ENCODE measurements at regions not wholly inside any gene's neighbourhood (a gene's known extent, or its start where the extent isn't known, plus 50 kb on each side); places are given as distances from the start of the nearest gene placed in this dataset.

DNA sequence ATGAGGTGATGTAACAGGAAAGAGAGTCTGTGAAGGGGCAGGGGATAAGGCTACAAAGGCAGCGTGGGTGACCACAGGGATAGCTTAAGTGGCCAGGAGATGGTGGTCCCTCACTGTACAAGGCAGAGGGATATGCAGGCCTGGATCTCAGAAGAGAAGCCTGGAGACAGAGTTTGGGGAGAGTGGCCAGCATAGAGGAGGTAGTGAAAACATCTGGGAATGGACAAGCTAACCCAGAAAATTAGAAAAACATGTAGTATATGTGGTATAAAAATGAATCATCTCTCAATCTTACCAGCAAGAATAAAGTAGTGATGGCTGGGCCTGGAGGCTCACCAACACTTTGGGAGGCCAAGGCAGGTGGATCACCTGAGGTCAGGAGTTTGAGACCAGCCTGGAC, 349.2 kb upstream of the KLF4 start:
- no CpG with 5 or more reads among the region's 1 CpG for WGBS (ENCODE audit: extremely low coverage, insufficient coverage, insufficient read length)
- no peak overlapping the region for H3K18ac ChIP-seq (ENCODE audit: low read length)
- no peak overlapping the region for H2BK5ac ChIP-seq (ENCODE audit: low read depth, low read length, poor library complexity)
- no peaks in the 10 kb centered on the region for H3K36me3 ChIP-seq (ENCODE audit: control insufficient read depth in 1 of 2, insufficient read depth in 2 of 2, low read length in 2 of 2)
- H4K8ac ChIP-seq (ENCODE audit: low read depth, low read length), result no peak overlapping the region
- H3K79me2 ChIP-seq (ENCODE audit: control insufficient read depth, insufficient read depth, low read length, poor library complexity), result no peaks in the 10 kb centered on the region
- DNase-seq, result no peak
- no peak overlapping the region for H3K23ac ChIP-seq (ENCODE audit: low read length)
- no peak overlapping the region for H4K12ac ChIP-seq (ENCODE audit: low read depth, low read length)
- no peak overlapping the region for H3K4ac ChIP-seq (ENCODE audit: low read depth, low read length)
- no peaks in the 10 kb centered on the region for H3K9me3 ChIP-seq (ENCODE audit: insufficient read depth, low read depth, low read length)
- H2BK120ac ChIP-seq (ENCODE audit: insufficient read depth, low read length, poor library complexity), result no peak overlapping the region
- H3K4me1 ChIP-seq (ENCODE audit: control insufficient read depth in 1 of 2, insufficient read depth in 2 of 2, low read length in 2 of 2), result no peaks in the 10 kb centered on the region
- no peak overlapping the region for H3K27ac ChIP-seq (ENCODE audit: low read depth, low read length)
- no peak overlapping the region for H3K14ac ChIP-seq (ENCODE audit: low read length)
- no peak overlapping the region for H2AFZ ChIP-seq (ENCODE audit: insufficient read depth, low read length, poor library complexity)
- H2BK12ac ChIP-seq (ENCODE audit: low read length), result no peak overlapping the region
- no peak overlapping the region for H3K4me3 ChIP-seq (ENCODE audit: low read depth, low read length)
- no peaks in the 10 kb centered on the region for H3K79me1 ChIP-seq (ENCODE audit: low read length)
- no peak overlapping the region for H3K4me2 ChIP-seq (ENCODE audit: low read length)
- no peak overlapping the region for H3K9ac ChIP-seq (ENCODE audit: low read length)
- no peaks in the 10 kb centered on the region for H3K27me3 ChIP-seq (ENCODE audit: insufficient read depth, low read length)
- no peak overlapping the region for H2AK5ac ChIP-seq (ENCODE audit: low read length)
- H4K91ac ChIP-seq (ENCODE audit: low read depth, low read length), result no peak overlapping the region

DNA sequence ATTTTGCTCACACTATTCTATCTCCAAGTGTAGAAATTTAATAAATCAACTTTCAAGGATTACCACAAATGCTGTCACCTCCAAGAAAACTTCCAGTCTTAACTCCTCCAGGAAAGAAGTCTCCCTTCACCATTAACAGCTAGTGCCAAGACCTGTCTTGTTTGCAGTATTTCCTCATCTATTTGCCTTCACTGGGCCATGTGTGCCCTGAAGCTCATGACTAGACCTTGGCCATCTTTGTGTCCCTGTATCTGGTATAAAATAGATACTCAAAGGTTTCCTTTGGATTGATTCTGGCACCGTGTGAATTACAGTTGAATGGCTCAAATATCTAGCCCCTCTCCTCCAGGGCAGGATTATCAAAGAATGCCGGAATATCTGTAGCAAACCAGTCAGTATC, 346.7 kb upstream of the KLF4 start:
- Histone ChIP-seq H3K9ac (ENCODE audit: low read length) (no peak overlapping the region), H3K23ac (ENCODE audit: low read length) (no peak overlapping the region), H2AFZ (ENCODE audit: insufficient read depth, low read length, poor library complexity) (no peak overlapping the region), H3K9me3 (ENCODE audit: insufficient read depth, low read depth, low read length) (no peaks in the 10 kb centered on the region), H2AK5ac (ENCODE audit: low read length) (no peak overlapping the region), H3K4me3 (ENCODE audit: low read depth, low read length) (no peak overlapping the region), H3K4ac (ENCODE audit: low read depth, low read length) (no peak overlapping the region), H3K4me1 (ENCODE audit: control insufficient read depth in 1 of 2, insufficient read depth in 2 of 2, low read length in 2 of 2) (no peaks in the 10 kb centered on the region), H2BK12ac (ENCODE audit: low read length) (no peak overlapping the region), H3K27ac (ENCODE audit: low read depth, low read length) (no peak overlapping the region), H2BK120ac (ENCODE audit: insufficient read depth, low read length, poor library complexity) (no peak overlapping the region), H3K27me3 (ENCODE audit: insufficient read depth, low read length) (no peaks in the 10 kb centered on the region), H3K79me1 (ENCODE audit: low read length) (no peaks in the 10 kb centered on the region), H3K4me2 (ENCODE audit: low read length) (no peak overlapping the region), H4K12ac (ENCODE audit: low read depth, low read length) (no peak overlapping the region), H4K91ac (ENCODE audit: low read depth, low read length) (no peak overlapping the region), H3K18ac (ENCODE audit: low read length) (no peak overlapping the region), H3K14ac (ENCODE audit: low read length) (no peak overlapping the region), H3K79me2 (ENCODE audit: control insufficient read depth, insufficient read depth, low read length, poor library complexity) (no peaks in the 10 kb centered on the region), H2BK5ac (ENCODE audit: low read depth, low read length, poor library complexity) (no peak overlapping the region), H4K8ac (ENCODE audit: low read depth, low read length) (no peak overlapping the region), H3K36me3 (ENCODE audit: control insufficient read depth in 1 of 2, insufficient read depth in 2 of 2, low read length in 2 of 2) (no peaks in the 10 kb centered on the region)
- WGBS (ENCODE audit: extremely low coverage, insufficient coverage, insufficient read length), result no CpG with 5 or more reads among the region's 2 CpGs
- DNase-seq, result no peak

- no peak overlapping the region for H3K18ac ChIP-seq (ENCODE audit: low read length)
- H3K4me2 ChIP-seq (ENCODE audit: low read length), result no peak overlapping the region
- H3K27ac ChIP-seq (ENCODE audit: low read depth, low read length), result no peak overlapping the region
- H2AFZ ChIP-seq (ENCODE audit: insufficient read depth, low read length, poor library complexity), result no peak overlapping the region
- no peak overlapping the region for H3K4ac ChIP-seq (ENCODE audit: low read depth, low read length)
- H2AK5ac ChIP-seq (ENCODE audit: low read length), result no peak overlapping the region
- H3K36me3 ChIP-seq (ENCODE audit: control insufficient read depth in 1 of 2, insufficient read depth in 2 of 2, low read length in 2 of 2), result no peaks in the 10 kb centered on the region
- no peak overlapping the region for H3K9ac ChIP-seq (ENCODE audit: low read length)
- H2BK12ac ChIP-seq (ENCODE audit: low read length), result no peak overlapping the region
- H4K8ac ChIP-seq (ENCODE audit: low read depth, low read length), result no peak overlapping the region
- no peak overlapping the region for H3K23ac ChIP-seq (ENCODE audit: low read length)
- H3K4me1 ChIP-seq (ENCODE audit: control insufficient read depth in 1 of 2, insufficient read depth in 2 of 2, low read length in 2 of 2), result no peaks in the 10 kb centered on the region
- no peak overlapping the region for H2BK120ac ChIP-seq (ENCODE audit: insufficient read depth, low read length, poor library complexity)
- H3K27me3 ChIP-seq (ENCODE audit: insufficient read depth, low read length), result no peaks in the 10 kb centered on the region
- no CpG with 5 or more reads among the region's 4 CpGs for WGBS (ENCODE audit: extremely low coverage, insufficient coverage, insufficient read length)
- no peak overlapping the region for H4K91ac ChIP-seq (ENCODE audit: low read depth, low read length)
- H2BK5ac ChIP-seq (ENCODE audit: low read depth, low read length, poor library complexity), result no peak overlapping the region
- no peaks in the 10 kb centered on the region for H3K79me2 ChIP-seq (ENCODE audit: control insufficient read depth, insufficient read depth, low read length, poor library complexity)
- H3K9me3 ChIP-seq (ENCODE audit: insufficient read depth, low read depth, low read length), result no peaks in the 10 kb centered on the region
- no peak for DNase-seq
- H3K79me1 ChIP-seq (ENCODE audit: low read length), result no peaks in the 10 kb centered on the region
- H3K4me3 ChIP-seq (ENCODE audit: low read depth, low read length), result no peak overlapping the region
- H4K12ac ChIP-seq (ENCODE audit: low read depth, low read length), result no peak overlapping the region
- no peak overlapping the region for H3K14ac ChIP-seq (ENCODE audit: low read length)
Observed at GRCh38 chr9:107833295-107833694, 343.7 kb upstream of the KLF4 start.

- Histone ChIP-seq H3K36me3 (ENCODE audit: control insufficient read depth in 1 of 2, insufficient read depth in 2 of 2, low read length in 2 of 2) (no peaks in the 10 kb centered on the region), H3K9ac (ENCODE audit: low read length) (no peak overlapping the region), H3K18ac (ENCODE audit: low read length) (no peak overlapping the region), H4K91ac (ENCODE audit: low read depth, low read length) (no peak overlapping the region), H3K23ac (ENCODE audit: low read length) (no peak overlapping the region), H3K79me1 (ENCODE audit: low read length) (no peaks in the 10 kb centered on the region), H2BK5ac (ENCODE audit: low read depth, low read length, poor library complexity) (no peak overlapping the region), H2AFZ (ENCODE audit: insufficient read depth, low read length, poor library complexity) (no peak overlapping the region), H2BK120ac (ENCODE audit: insufficient read depth, low read length, poor library complexity) (no peak overlapping the region), H3K4me1 (ENCODE audit: control insufficient read depth in 1 of 2, insufficient read depth in 2 of 2, low read length in 2 of 2) (no peaks in the 10 kb centered on the region), H3K4me2 (ENCODE audit: low read length) (no peak overlapping the region), H3K27ac (ENCODE audit: low read depth, low read length) (no peak overlapping the region), H3K79me2 (ENCODE audit: control insufficient read depth, insufficient read depth, low read length, poor library complexity) (no peaks in the 10 kb centered on the region), H3K14ac (ENCODE audit: low read length) (no peak overlapping the region), H3K9me3 (ENCODE audit: insufficient read depth, low read depth, low read length) (no peaks in the 10 kb centered on the region), H4K12ac (ENCODE audit: low read depth, low read length) (no peak overlapping the region), H2AK5ac (ENCODE audit: low read length) (no peak overlapping the region), H3K27me3 (ENCODE audit: insufficient read depth, low read length) (no peaks in the 10 kb centered on the region), H3K4ac (ENCODE audit: low read depth, low read length) (no peak overlapping the region), H3K4me3 (ENCODE audit: low read depth, low read length) (no peak overlapping the region), H4K8ac (ENCODE audit: low read depth, low read length) (no peak overlapping the region), H2BK12ac (ENCODE audit: low read length) (no peak overlapping the region)
- WGBS (ENCODE audit: extremely low coverage, insufficient coverage, insufficient read length), result no CpG with 5 or more reads among the region's 4 CpGs
- no peak for DNase-seq
Observed at GRCh38 chr9:107832871-107833270, 343.3 kb upstream of the KLF4 start.
